CD14-positive monocyte (primary cell): ENCODE measurements at regions not wholly inside any gene's neighbourhood (a gene's known extent, or its start where the extent isn't known, plus 50 kb on each side); places are given as distances from the start of the nearest gene placed in this dataset.
A peak's percentile ranks its signal among the peaks of the same experiment; 100 is the strongest.

ENCODE experiments used
- DNase-seq, 3 donors: peaks; one replicate each; pipeline ENCODE4 v3.0.0-alpha.2; 2011 to 2022
- H2AFZ ChIP-seq: 2 replicates; pipeline ENCODE4 v1.6.0; 2012; ENCODE audit warnings: mild to moderate bottlenecking, low read depth, low read length, inconsistent platforms; ENCODE audit not compliant: insufficient read depth, poor library complexity, severe bottlenecking
- H3K27ac ChIP-seq, 2 donors: 1 replicate in 1 of 2; 2 replicates in 1 of 2; pipeline ENCODE4 v1.5.1; 2012 to 2013; ENCODE audit warnings: low read length in 2 of 2, control low read depth in 1 of 2, inconsistent platforms in 1 of 2, low read depth in 1 of 2, mild to moderate bottlenecking in 1 of 2
- H3K27me3 ChIP-seq, 2 donors: one replicate each; pipeline versions ENCODE4 v1.6.0 to v1.6.1; 2011 to 2013; ENCODE audit warnings: low read length in 2 of 2; ENCODE audit not compliant: control insufficient read depth in 2 of 2, insufficient read depth in 2 of 2
- H3K36me3 ChIP-seq, 2 donors: replicated peaks in 1 of 2; 1 replicate in 1 of 2; 2 replicates in 1 of 2; pipeline versions ENCODE4 v1.5.1 to v1.6.1; 2012 to 2013; ENCODE audit warnings: low read length in 2 of 2, control low read depth in 1 of 2, inconsistent platforms in 1 of 2, mild to moderate bottlenecking in 1 of 2; ENCODE audit not compliant: insufficient read depth in 2 of 2, control insufficient read depth in 1 of 2
- H3K4me1 ChIP-seq, 2 donors: 1 replicate in 1 of 2; 2 replicates in 1 of 2; pipeline versions ENCODE4 v1.5.1 to v1.6.1; 2012 to 2013; ENCODE audit warnings: low read length in 2 of 2, control low read depth in 1 of 2, inconsistent platforms in 1 of 2, mild to moderate bottlenecking in 1 of 2, moderate library complexity in 1 of 2; ENCODE audit not compliant: insufficient read depth in 2 of 2, control insufficient read depth in 1 of 2
- H3K4me2 ChIP-seq: replicated peaks from 2 replicates; pipeline ENCODE3; 2012; ENCODE audit warnings: low read length, moderate library complexity, mild to moderate bottlenecking; ENCODE audit not compliant: poor library complexity, severe bottlenecking; ENCODE audit errors: extremely low read depth
- H3K4me3 ChIP-seq, 3 experiments: fragments of 200-600 bp in 1 of 3; sonication (generic) in 1 of 3; replicated peaks in 1 of 3; 1 replicate in 2 of 3; 2 replicates in 1 of 3; pipeline ENCODE4 v1.5.1; 2011 to 2013; ENCODE audit warnings: low read length in 3 of 3, mild to moderate bottlenecking in 3 of 3, control low read depth in 2 of 3, low read depth in 2 of 3, inconsistent platforms in 1 of 3, moderate library complexity in 1 of 3
- H3K79me2 ChIP-seq: 2 replicates; pipeline ENCODE4 v1.6.0; 2012; ENCODE audit warnings: mild to moderate bottlenecking, control low read depth, inconsistent platforms, low read length, moderate library complexity; ENCODE audit not compliant: insufficient read depth
- H3K9ac ChIP-seq: 2 replicates; pipeline ENCODE4 v1.6.0; 2017; ENCODE audit warnings: low read length, mild to moderate bottlenecking; ENCODE audit not compliant: insufficient read depth, poor library complexity, severe bottlenecking
- H3K9me3 ChIP-seq, 2 donors: replicated peaks in 1 of 2; 1 replicate in 1 of 2; 2 replicates in 1 of 2; pipeline versions ENCODE4 v1.5.1 to v1.6.1; 2012 to 2013; ENCODE audit warnings: low read length in 2 of 2, control low read depth in 1 of 2; ENCODE audit not compliant: control insufficient read depth in 1 of 2, insufficient read depth in 1 of 2
- H4K20me1 ChIP-seq: 2 replicates; pipeline ENCODE4 v1.6.0; 2012; ENCODE audit warnings: mild to moderate bottlenecking, low read length, control low read depth, moderate library complexity; ENCODE audit not compliant: insufficient read depth
- H3K27ac Mint-ChIP-seq, 7 donors: one replicate each; pipeline ENCODE4 v1.8.0; 2020; ENCODE audit warnings: mild to moderate bottlenecking in 7 of 7, mixed read lengths in 7 of 7, moderate library complexity in 6 of 7, inconsistent platforms in 2 of 7
- H3K27me3 Mint-ChIP-seq, 3 donors: one replicate each; pipeline ENCODE4 v1.8.0; 2021 to 2022; ENCODE audit warnings: low read depth in 3 of 3, mild to moderate bottlenecking in 3 of 3, mixed read lengths in 3 of 3, moderate library complexity in 3 of 3, inconsistent platforms in 1 of 3
- H3K36me3 Mint-ChIP-seq, 2 donors: one replicate each; pipeline ENCODE4 v1.8.0; 2020; ENCODE audit warnings: mixed read lengths in 2 of 2, inconsistent platforms in 1 of 2, mild to moderate bottlenecking in 1 of 2
- H3K4me1 Mint-ChIP-seq: one replicate; pipeline ENCODE4 v1.8.0; 2020; ENCODE audit warnings: mild to moderate bottlenecking, mixed read lengths
- H3K4me3 Mint-ChIP-seq, 2 donors: one replicate each; pipeline ENCODE4 v1.8.0; 2020; ENCODE audit warnings: mild to moderate bottlenecking in 2 of 2, mixed read lengths in 2 of 2, moderate library complexity in 1 of 2
- H3K9me3 Mint-ChIP-seq, 7 donors: one replicate each; pipeline ENCODE4 v1.8.0; 2020 to 2022; ENCODE audit warnings: mixed read lengths in 7 of 7, mild to moderate bottlenecking in 6 of 7, moderate library complexity in 6 of 7, inconsistent platforms in 2 of 7
- CTCF ChIP-seq: fragments of 200-600 bp; IDR thresholded peaks from one replicate; pipeline ENCODE4 v1.8.0; 2022; ENCODE audit warnings: antibody characterized with exemption, mild to moderate bottlenecking
- WGBS: methylation state at CpG from one replicate; pipeline ENCODE4 v1.1.5; 2013; ENCODE audit warnings: missing lambda C conversion rate; ENCODE audit not compliant: insufficient coverage; 5-methylcytosine and 5-hydroxymethylcytosine counted together
- intact Hi-C, 2 donors: fragments of 100-400 bp; cut with micrococcal nuclease; formaldehyde crosslinking; loops; one replicate each; pipeline versions ENCODE4 v1.15.0 to v1.15.1; 2023

GRCh38 chr5:160169326-160169725, 50.1 kb upstream of the PWWP2A start:
- Histone ChIP-seq H3K27ac (no peak overlapping the region), H3K4me2 (peak overlapping the region; percentile 56), H3K4me1 (peaks cover 13 to 26% of the 10 kb centered on the region in 2 donors), H2AFZ (peak overlapping the region; percentile 65), H3K27me3 (no peaks in the 10 kb centered on the region), H3K9me3 (no peaks in the 10 kb centered on the region), H3K79me2 (no peaks in the 10 kb centered on the region), H3K9ac (no peak overlapping the region), H3K4me3 (peak overlapping the region in 1 of 3 experiments; percentile 28), H3K36me3 (no peaks in the 10 kb centered on the region), H4K20me1 (no peaks in the 10 kb centered on the region)
- Mint-ChIP-seq H3K4me1 (peaks cover 31% of the 10 kb centered on the region), H3K4me3 (peak overlapping the region in 1 of 2 donors; percentile 35), H3K9me3 (no peaks in the 10 kb centered on the region), H3K36me3 (no peaks in the 10 kb centered on the region), H3K27me3 (peaks cover 5 to 8% (median 6%) of the 10 kb centered on the region in 3 donors), H3K27ac (peak overlapping the region in 1 of 7 donors; percentile 3)
- intact Hi-C loops: no loop called here
- no peak for TF ChIP-seq CTCF
- 20% methylated on average over 1 of the region's 3 CpGs for WGBS
- peak in 1 of 3 donors; percentile 5 for DNase-seq
